GM23338 (cell line): ENCODE measurements at regions not wholly inside any gene's neighbourhood (a gene's known extent, or its start where the extent isn't known, plus 50 kb on each side); places are given as distances from the start of the nearest gene placed in this dataset.

Experiments
- ATAC-seq: fragments of 200-7000 bp; cut with Tn5 transposase; 3 replicates; pipeline ENCODE4 v1.9.1; 2020
- DNase-seq: peaks from one replicate; pipeline ENCODE4 v3.0.0-alpha.2; 2015; ENCODE audit warnings: low spot score
- H2AFZ ChIP-seq: fragments of 200-600 bp; sonication (generic); 2 replicates; pipeline ENCODE4 v1.8.0; 2016; ENCODE audit warnings: antibody characterized with exemption, mild to moderate bottlenecking, moderate library complexity
- H3F3A ChIP-seq: fragments of 200-600 bp; sonication (generic); replicated peaks from 2 replicates; pipeline ENCODE4 v1.8.0; 2017; ENCODE audit warnings: antibody characterized with exemption, mixed run types, low read depth
- H3K27ac ChIP-seq: fragments of 200-600 bp; sonication (generic); 2 replicates; pipeline ENCODE4 v1.6.1; 2016; ENCODE audit warnings: low read depth
- H3K27me3 ChIP-seq: fragments of 200-600 bp; sonication (generic); 2 replicates; pipeline ENCODE4 v1.8.0; 2016; ENCODE audit warnings: mild to moderate bottlenecking, mixed run types, moderate library complexity; ENCODE audit not compliant: insufficient read depth
- H3K36me3 ChIP-seq: fragments of 200-600 bp; sonication (generic); 2 replicates; pipeline ENCODE4 v1.8.0; 2016; ENCODE audit warnings: mild to moderate bottlenecking; ENCODE audit not compliant: insufficient read depth
- H3K4me1 ChIP-seq: fragments of 200-600 bp; sonication (generic); 2 replicates; pipeline ENCODE4 v1.8.0; 2016; ENCODE audit warnings: mild to moderate bottlenecking, moderate library complexity; ENCODE audit not compliant: insufficient read depth
- H3K4me2 ChIP-seq: fragments of 200-600 bp; sonication (generic); 2 replicates; pipeline ENCODE4 v1.7.1; 2017; ENCODE audit warnings: mixed run types
- H3K4me3 ChIP-seq: fragments of 200-600 bp; sonication (generic); 2 replicates; pipeline ENCODE4 v1.6.1; 2016; ENCODE audit warnings: mixed run types
- H3K79me2 ChIP-seq: fragments of 200-600 bp; sonication (generic); replicated peaks from 2 replicates; pipeline ENCODE4 v1.8.0; 2017; ENCODE audit warnings: mild to moderate bottlenecking; ENCODE audit not compliant: insufficient read depth
- H3K9me2 ChIP-seq: fragments of 200-600 bp; sonication (generic); 2 replicates; pipeline ENCODE4 v1.8.0; 2017; ENCODE audit not compliant: insufficient read depth
- H4K20me1 ChIP-seq: fragments of 200-600 bp; sonication (generic); replicated peaks from 2 replicates; pipeline ENCODE4 v1.8.0; 2017; ENCODE audit warnings: mild to moderate bottlenecking; ENCODE audit not compliant: insufficient read depth
- H3K27ac Mint-ChIP-seq: 2 replicates; pipeline ENCODE4 v1.8.0; 2020; ENCODE audit warnings: inconsistent platforms, mild to moderate bottlenecking, moderate library complexity, mixed read lengths
- H3K27me3 Mint-ChIP-seq: 3 replicates; pipeline ENCODE4 v1.8.0; 2022; ENCODE audit warnings: low read depth, mild to moderate bottlenecking, moderate library complexity, mixed read lengths, inconsistent platforms; ENCODE audit not compliant: insufficient read depth, poor library complexity
- H3K36me3 Mint-ChIP-seq: 3 replicates; pipeline ENCODE4 v1.8.0; 2021; ENCODE audit warnings: low read depth, mild to moderate bottlenecking, inconsistent platforms, moderate library complexity, mixed read lengths
- H3K4me1 Mint-ChIP-seq: 3 replicates; pipeline ENCODE4 v1.8.0; 2020; ENCODE audit warnings: mild to moderate bottlenecking, inconsistent platforms, mixed read lengths
- H3K4me3 Mint-ChIP-seq: 3 replicates; pipeline ENCODE4 v1.8.0; 2021; ENCODE audit warnings: moderate library complexity, mild to moderate bottlenecking, inconsistent platforms, mixed read lengths
- H3K9me3 Mint-ChIP-seq: 3 replicates; pipeline ENCODE4 v1.8.0; 2020; ENCODE audit warnings: moderate library complexity, mild to moderate bottlenecking, inconsistent platforms, mixed read lengths
- CREB1 ChIP-seq: fragments of 250-450 bp; sonication (Bioruptor Pico); IDR thresholded peaks from 2 replicates; pipeline ENCODE4 v1.5.0; 2020; ENCODE audit warnings: low read depth, mild to moderate bottlenecking, moderate library complexity
- EZH2 ChIP-seq: fragments of 200-600 bp; sonication (generic); IDR thresholded peaks from one replicate; pipeline ENCODE4 v1.8.0; 2017; ENCODE audit warnings: antibody characterized with exemption, mild to moderate bottlenecking, low read depth; ENCODE audit not compliant: unreplicated experiment
- EZH2phosphoT487 ChIP-seq: fragments of 200-600 bp; sonication (generic); IDR thresholded peaks from one replicate; pipeline ENCODE4 v1.8.1; 2018; ENCODE audit warnings: antibody characterized with exemption; ENCODE audit not compliant: unreplicated experiment
- JUNB ChIP-seq: IDR thresholded peaks from one replicate; pipeline ENCODE4 v1.6.1; 2016; ENCODE audit warnings: antibody characterized with exemption; ENCODE audit not compliant: unreplicated experiment
- NANOG ChIP-seq: IDR thresholded peaks from 2 replicates; pipeline ENCODE4 v1.6.1; 2016; ENCODE audit warnings: antibody characterized with exemption, borderline replicate concordance
- POLR2AphosphoS5 ChIP-seq: IDR thresholded peaks from 2 replicates; pipeline ENCODE4 v1.6.1; 2016; ENCODE audit warnings: antibody characterized with exemption, low read depth
- STAT1 ChIP-seq: IDR thresholded peaks from one replicate; pipeline ENCODE4 v1.6.1; 2016; ENCODE audit warnings: antibody characterized with exemption; ENCODE audit not compliant: unreplicated experiment
- ZNF114 ChIP-seq: fragments of 250-450 bp; sonication (Bioruptor Pico); IDR thresholded peaks from 2 replicates; pipeline ENCODE4 v1.5.0; 2020; ENCODE audit warnings: mild to moderate bottlenecking, moderate library complexity
- ZNF331 ChIP-seq: fragments of 250-450 bp; sonication (Bioruptor Pico); IDR thresholded peaks from 2 replicates; pipeline ENCODE4 v1.5.0; 2020; ENCODE audit warnings: low read depth, mild to moderate bottlenecking, moderate library complexity
- TF ChIP-seq, protein P1 (sequence below): fragments of 250-450 bp; sonication (Bioruptor Pico); IDR thresholded peaks from 2 replicates; pipeline ENCODE4 v1.5.0; 2020; ENCODE audit warnings: mild to moderate bottlenecking, moderate library complexity
- TF ChIP-seq, protein P2 (sequence below), 2 experiments: fragments of 200-600 bp in 1 of 2; sonication (generic) in 1 of 2; conservative IDR thresholded peaks; 2 replicates each; pipeline versions ENCODE4 v1.5.1 to v1.6.1; 2016 to 2017; ENCODE audit warnings: antibody characterized with exemption in 2 of 2, low read depth in 2 of 2, mild to moderate bottlenecking in 2 of 2, moderate library complexity in 1 of 2
- TF ChIP-seq, protein P3 (sequence below): IDR thresholded peaks from 2 replicates; pipeline ENCODE4 v1.6.1; 2016; ENCODE audit warnings: antibody characterized with exemption
- TF ChIP-seq, protein P4 (sequence below): IDR thresholded peaks from one replicate; pipeline ENCODE4 v1.6.1; 2018; ENCODE audit warnings: antibody characterized with exemption; ENCODE audit not compliant: unreplicated experiment

DNA sequence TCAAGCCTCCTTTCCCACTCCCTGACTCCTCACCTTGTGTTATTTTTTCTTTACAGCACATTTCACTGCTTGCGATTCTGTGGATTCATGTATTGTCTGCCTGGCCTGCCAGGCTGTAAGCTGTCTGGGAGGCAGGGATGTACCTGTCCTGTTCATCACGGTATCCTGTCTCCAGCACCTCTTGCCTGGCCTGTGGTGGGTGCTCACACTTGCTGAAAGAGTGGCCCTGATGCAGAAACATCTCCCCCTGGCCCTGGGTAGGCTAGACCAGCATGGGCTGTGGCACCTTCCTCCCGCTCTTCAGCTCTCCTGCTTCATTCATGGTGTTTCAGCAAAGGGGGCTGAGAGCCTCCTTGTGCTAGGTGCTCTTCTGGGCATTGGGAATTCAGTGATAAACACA, 60.1 kb upstream of the KCNG1 start:
- Histone ChIP-seq H3F3A (no peaks in the 10 kb centered on the region), H3K4me3 (no peak overlapping the region), H3K36me3 (no peaks in the 10 kb centered on the region), H4K20me1 (no peaks in the 10 kb centered on the region), H3K27me3 (no peaks in the 10 kb centered on the region), H2AFZ (no peak overlapping the region), H3K79me2 (no peaks in the 10 kb centered on the region), H3K27ac (no peak overlapping the region), H3K4me2 (no peak overlapping the region), H3K4me1 (peaks cover 9% of the 10 kb centered on the region), H3K9me2 (no peaks in the 10 kb centered on the region)
- no peak overlapping the region for H3K27ac Mint-ChIP-seq
- H3K36me3 Mint-ChIP-seq: no peaks in the 10 kb centered on the region
- no peak for ATAC-seq
- peaks cover 18% of the 10 kb centered on the region for H3K4me1 Mint-ChIP-seq
- DNase-seq: no peak
- H3K9me3 Mint-ChIP-seq: no peaks in the 10 kb centered on the region; the same call in 2 of the 3 replicates
- TF ChIP-seq, protein P1, sequence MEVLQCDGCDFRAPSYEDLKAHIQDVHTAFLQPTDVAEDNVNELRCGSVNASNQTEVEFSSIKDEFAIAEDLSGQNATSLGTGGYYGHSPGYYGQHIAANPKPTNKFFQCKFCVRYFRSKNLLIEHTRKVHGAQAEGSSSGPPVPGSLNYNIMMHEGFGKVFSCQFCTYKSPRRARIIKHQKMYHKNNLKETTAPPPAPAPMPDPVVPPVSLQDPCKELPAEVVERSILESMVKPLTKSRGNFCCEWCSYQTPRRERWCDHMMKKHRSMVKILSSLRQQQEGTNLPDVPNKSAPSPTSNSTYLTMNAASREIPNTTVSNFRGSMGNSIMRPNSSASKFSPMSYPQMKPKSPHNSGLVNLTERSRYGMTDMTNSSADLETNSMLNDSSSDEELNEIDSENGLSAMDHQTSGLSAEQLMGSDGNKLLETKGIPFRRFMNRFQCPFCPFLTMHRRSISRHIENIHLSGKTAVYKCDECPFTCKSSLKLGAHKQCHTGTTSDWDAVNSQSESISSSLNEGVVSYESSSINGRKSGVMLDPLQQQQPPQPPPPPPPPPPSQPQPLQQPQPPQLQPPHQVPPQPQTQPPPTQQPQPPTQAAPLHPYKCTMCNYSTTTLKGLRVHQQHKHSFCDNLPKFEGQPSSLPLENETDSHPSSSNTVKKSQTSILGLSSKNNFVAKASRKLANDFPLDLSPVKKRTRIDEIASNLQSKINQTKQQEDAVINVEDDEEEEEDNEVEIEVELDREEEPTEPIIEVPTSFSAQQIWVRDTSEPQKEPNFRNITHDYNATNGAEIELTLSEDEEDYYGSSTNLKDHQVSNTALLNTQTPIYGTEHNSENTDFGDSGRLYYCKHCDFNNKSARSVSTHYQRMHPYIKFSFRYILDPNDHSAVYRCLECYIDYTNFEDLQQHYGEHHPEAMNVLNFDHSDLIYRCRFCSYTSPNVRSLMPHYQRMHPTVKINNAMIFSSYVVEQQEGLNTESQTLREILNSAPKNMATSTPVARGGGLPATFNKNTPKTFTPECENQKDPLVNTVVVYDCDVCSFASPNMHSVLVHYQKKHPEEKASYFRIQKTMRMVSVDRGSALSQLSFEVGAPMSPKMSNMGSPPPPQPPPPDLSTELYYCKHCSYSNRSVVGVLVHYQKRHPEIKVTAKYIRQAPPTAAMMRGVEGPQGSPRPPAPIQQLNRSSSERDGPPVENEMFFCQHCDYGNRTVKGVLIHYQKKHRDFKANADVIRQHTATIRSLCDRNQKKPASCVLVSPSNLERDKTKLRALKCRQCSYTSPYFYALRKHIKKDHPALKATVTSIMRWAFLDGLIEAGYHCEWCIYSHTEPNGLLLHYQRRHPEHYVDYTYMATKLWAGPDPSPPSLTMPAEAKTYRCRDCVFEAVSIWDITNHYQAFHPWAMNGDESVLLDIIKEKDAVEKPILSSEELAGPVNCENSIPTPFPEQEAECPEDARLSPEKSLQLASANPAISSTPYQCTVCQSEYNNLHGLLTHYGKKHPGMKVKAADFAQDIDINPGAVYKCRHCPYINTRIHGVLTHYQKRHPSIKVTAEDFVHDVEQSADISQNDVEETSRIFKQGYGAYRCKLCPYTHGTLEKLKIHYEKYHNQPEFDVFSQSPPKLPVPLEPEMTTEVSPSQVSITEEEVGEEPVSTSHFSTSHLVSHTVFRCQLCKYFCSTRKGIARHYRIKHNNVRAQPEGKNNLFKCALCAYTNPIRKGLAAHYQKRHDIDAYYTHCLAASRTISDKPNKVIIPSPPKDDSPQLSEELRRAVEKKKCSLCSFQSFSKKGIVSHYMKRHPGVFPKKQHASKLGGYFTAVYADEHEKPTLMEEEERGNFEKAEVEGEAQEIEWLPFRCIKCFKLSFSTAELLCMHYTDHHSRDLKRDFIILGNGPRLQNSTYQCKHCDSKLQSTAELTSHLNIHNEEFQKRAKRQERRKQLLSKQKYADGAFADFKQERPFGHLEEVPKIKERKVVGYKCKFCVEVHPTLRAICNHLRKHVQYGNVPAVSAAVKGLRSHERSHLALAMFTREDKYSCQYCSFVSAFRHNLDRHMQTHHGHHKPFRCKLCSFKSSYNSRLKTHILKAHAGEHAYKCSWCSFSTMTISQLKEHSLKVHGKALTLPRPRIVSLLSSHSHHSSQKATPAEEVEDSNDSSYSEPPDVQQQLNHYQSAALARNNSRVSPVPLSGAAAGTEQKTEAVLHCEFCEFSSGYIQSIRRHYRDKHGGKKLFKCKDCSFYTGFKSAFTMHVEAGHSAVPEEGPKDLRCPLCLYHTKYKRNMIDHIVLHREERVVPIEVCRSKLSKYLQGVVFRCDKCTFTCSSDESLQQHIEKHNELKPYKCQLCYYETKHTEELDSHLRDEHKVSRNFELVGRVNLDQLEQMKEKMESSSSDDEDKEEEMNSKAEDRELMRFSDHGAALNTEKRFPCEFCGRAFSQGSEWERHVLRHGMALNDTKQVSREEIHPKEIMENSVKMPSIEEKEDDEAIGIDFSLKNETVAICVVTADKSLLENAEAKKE (CRISPR knock-in tag): no peak
- TF ChIP-seq POLR2AphosphoS5 (no peak), JUNB (no peak), EZH2phosphoT487 (no peak), ZNF331 (no peak), NANOG (no peak), STAT1 (no peak), EZH2 (no peak), ZNF114 (CRISPR knock-in tag) (no peak), CREB1 (CRISPR knock-in tag) (no peak)
- TF ChIP-seq, protein P2, sequence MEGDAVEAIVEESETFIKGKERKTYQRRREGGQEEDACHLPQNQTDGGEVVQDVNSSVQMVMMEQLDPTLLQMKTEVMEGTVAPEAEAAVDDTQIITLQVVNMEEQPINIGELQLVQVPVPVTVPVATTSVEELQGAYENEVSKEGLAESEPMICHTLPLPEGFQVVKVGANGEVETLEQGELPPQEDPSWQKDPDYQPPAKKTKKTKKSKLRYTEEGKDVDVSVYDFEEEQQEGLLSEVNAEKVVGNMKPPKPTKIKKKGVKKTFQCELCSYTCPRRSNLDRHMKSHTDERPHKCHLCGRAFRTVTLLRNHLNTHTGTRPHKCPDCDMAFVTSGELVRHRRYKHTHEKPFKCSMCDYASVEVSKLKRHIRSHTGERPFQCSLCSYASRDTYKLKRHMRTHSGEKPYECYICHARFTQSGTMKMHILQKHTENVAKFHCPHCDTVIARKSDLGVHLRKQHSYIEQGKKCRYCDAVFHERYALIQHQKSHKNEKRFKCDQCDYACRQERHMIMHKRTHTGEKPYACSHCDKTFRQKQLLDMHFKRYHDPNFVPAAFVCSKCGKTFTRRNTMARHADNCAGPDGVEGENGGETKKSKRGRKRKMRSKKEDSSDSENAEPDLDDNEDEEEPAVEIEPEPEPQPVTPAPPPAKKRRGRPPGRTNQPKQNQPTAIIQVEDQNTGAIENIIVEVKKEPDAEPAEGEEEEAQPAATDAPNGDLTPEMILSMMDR (conservative IDR thresholded peaks at IDR 0.05; ENCODE audit: low read depth in 2 of 2): no peak
- TF ChIP-seq, protein P3, sequence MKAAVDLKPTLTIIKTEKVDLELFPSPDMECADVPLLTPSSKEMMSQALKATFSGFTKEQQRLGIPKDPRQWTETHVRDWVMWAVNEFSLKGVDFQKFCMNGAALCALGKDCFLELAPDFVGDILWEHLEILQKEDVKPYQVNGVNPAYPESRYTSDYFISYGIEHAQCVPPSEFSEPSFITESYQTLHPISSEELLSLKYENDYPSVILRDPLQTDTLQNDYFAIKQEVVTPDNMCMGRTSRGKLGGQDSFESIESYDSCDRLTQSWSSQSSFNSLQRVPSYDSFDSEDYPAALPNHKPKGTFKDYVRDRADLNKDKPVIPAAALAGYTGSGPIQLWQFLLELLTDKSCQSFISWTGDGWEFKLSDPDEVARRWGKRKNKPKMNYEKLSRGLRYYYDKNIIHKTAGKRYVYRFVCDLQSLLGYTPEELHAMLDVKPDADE: no peak
- TF ChIP-seq, protein P4, sequence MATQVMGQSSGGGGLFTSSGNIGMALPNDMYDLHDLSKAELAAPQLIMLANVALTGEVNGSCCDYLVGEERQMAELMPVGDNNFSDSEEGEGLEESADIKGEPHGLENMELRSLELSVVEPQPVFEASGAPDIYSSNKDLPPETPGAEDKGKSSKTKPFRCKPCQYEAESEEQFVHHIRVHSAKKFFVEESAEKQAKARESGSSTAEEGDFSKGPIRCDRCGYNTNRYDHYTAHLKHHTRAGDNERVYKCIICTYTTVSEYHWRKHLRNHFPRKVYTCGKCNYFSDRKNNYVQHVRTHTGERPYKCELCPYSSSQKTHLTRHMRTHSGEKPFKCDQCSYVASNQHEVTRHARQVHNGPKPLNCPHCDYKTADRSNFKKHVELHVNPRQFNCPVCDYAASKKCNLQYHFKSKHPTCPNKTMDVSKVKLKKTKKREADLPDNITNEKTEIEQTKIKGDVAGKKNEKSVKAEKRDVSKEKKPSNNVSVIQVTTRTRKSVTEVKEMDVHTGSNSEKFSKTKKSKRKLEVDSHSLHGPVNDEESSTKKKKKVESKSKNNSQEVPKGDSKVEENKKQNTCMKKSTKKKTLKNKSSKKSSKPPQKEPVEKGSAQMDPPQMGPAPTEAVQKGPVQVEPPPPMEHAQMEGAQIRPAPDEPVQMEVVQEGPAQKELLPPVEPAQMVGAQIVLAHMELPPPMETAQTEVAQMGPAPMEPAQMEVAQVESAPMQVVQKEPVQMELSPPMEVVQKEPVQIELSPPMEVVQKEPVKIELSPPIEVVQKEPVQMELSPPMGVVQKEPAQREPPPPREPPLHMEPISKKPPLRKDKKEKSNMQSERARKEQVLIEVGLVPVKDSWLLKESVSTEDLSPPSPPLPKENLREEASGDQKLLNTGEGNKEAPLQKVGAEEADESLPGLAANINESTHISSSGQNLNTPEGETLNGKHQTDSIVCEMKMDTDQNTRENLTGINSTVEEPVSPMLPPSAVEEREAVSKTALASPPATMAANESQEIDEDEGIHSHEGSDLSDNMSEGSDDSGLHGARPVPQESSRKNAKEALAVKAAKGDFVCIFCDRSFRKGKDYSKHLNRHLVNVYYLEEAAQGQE: no peak
- no peak overlapping the region for H3K4me3 Mint-ChIP-seq
- peaks cover 5% of the 10 kb centered on the region for H3K27me3 Mint-ChIP-seq
